ENCODE measurements at regions not wholly inside any gene's neighbourhood (a gene's known extent, or its start where the extent isn't known, plus 50 kb on each side); places are given as distances from the start of the nearest gene placed in this dataset.

GRCh38 chr13:82438320-82438719 lies 1444.0 kb downstream of the SLITRK1 start:
- H3K79me2 ChIP-seq (ENCODE audit: insufficient read depth, low read length), result no peaks in the 10 kb centered on the region
- H4K20me1 ChIP-seq (ENCODE audit: insufficient read depth, low read length), result no peaks in the 10 kb centered on the region
- intact Hi-C loops (cut with micrococcal nuclease), result no loop called here
- Mint-ChIP-seq H3K36me3 (no peaks in the 10 kb centered on the region), H3K27me3 (ENCODE audit: low read depth in 3 of 3) (no peaks in the 10 kb centered on the region), H3K27ac (no peak overlapping the region), H3K9me3 (peaks cover 2 to 16% (median 8%) of the 10 kb centered on the region in 7 donors), H3K4me3 (no peak overlapping the region), H3K4me1 (peaks cover 7% of the 10 kb centered on the region)
- no peak overlapping the region for H3K4me2 ChIP-seq (replicated peaks; ENCODE audit: extremely low read depth, low read length, poor library complexity, severe bottlenecking)
- H2AFZ ChIP-seq (ENCODE audit: insufficient read depth, low read depth, low read length, poor library complexity, severe bottlenecking), result no peak overlapping the region
- H3K27ac ChIP-seq (ENCODE audit: low read depth in 1 of 2, low read length in 2 of 2), result no peak overlapping the region
- H3K9ac ChIP-seq (ENCODE audit: insufficient read depth, low read length, poor library complexity, severe bottlenecking), result no peak overlapping the region
- no peaks in the 10 kb centered on the region for H3K36me3 ChIP-seq (replicated peaks in 1 of 2; ENCODE audit: control insufficient read depth in 1 of 2, insufficient read depth in 2 of 2, low read length in 2 of 2)
- peaks cover 8 to 14% of the 10 kb centered on the region in 2 donors for H3K9me3 ChIP-seq (replicated peaks in 1 of 2; ENCODE audit: control insufficient read depth in 1 of 2, insufficient read depth in 1 of 2, low read length in 2 of 2)
- TF ChIP-seq, protein P1, sequence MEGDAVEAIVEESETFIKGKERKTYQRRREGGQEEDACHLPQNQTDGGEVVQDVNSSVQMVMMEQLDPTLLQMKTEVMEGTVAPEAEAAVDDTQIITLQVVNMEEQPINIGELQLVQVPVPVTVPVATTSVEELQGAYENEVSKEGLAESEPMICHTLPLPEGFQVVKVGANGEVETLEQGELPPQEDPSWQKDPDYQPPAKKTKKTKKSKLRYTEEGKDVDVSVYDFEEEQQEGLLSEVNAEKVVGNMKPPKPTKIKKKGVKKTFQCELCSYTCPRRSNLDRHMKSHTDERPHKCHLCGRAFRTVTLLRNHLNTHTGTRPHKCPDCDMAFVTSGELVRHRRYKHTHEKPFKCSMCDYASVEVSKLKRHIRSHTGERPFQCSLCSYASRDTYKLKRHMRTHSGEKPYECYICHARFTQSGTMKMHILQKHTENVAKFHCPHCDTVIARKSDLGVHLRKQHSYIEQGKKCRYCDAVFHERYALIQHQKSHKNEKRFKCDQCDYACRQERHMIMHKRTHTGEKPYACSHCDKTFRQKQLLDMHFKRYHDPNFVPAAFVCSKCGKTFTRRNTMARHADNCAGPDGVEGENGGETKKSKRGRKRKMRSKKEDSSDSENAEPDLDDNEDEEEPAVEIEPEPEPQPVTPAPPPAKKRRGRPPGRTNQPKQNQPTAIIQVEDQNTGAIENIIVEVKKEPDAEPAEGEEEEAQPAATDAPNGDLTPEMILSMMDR (IDR thresholded peaks at IDR 0.05), result no peak
- no peaks in the 10 kb centered on the region for H3K4me1 ChIP-seq (ENCODE audit: control insufficient read depth in 1 of 2, insufficient read depth in 2 of 2, low read length in 2 of 2)
- WGBS (ENCODE audit: insufficient coverage), result 67% methylated on average over 1 of the region's 1 CpG
- no peak overlapping the region for H3K4me3 ChIP-seq (replicated peaks in 1 of 3; ENCODE audit: low read depth in 2 of 3, low read length in 3 of 3)
- H3K27me3 ChIP-seq (ENCODE audit: control insufficient read depth in 2 of 2, insufficient read depth in 2 of 2, low read length in 2 of 2), result no peaks in the 10 kb centered on the region
- no peak for DNase-seq

DNA sequence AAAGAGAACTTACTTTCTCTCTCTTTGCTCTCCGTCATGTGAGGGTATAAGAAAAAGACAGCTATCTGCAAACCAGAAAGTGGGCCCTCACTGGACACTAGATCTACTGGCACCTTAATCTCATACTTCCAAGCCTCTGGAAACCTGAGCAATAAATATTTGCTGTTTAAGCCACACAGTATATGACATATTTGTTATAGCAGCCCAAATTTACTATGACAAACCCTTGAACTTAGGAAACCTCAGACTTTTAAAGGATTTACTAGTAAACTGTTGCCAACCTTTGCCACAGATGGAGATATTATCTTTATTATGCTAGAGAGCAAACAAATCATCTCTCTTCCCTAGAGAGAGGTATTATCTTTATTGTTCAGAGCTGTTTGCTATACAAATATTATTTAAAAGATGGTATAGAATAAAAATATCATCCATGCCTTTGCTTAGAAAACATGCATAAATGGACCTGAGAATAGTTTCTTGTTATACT lies 1446.1 kb downstream of the SLITRK1 start:
- no peaks in the 10 kb centered on the region for H3K4me1 ChIP-seq (ENCODE audit: control insufficient read depth in 1 of 2, insufficient read depth in 2 of 2, low read length in 2 of 2)

More for the DNA sequence above, 1446.1 kb downstream of the SLITRK1 start:
- Histone ChIP-seq H3K79me2 (ENCODE audit: insufficient read depth, low read length) (no peaks in the 10 kb centered on the region), H3K36me3 (replicated peaks in 1 of 2; ENCODE audit: control insufficient read depth in 1 of 2, insufficient read depth in 2 of 2, low read length in 2 of 2) (no peaks in the 10 kb centered on the region), H3K27me3 (ENCODE audit: control insufficient read depth in 2 of 2, insufficient read depth in 2 of 2, low read length in 2 of 2) (no peaks in the 10 kb centered on the region), H2AFZ (ENCODE audit: insufficient read depth, low read depth, low read length, poor library complexity, severe bottlenecking) (no peak overlapping the region), H3K4me3 (replicated peaks in 1 of 3; ENCODE audit: low read depth in 2 of 3, low read length in 3 of 3) (no peak overlapping the region), H3K4me2 (replicated peaks; ENCODE audit: extremely low read depth, low read length, poor library complexity, severe bottlenecking) (no peak overlapping the region), H3K27ac (ENCODE audit: low read depth in 1 of 2, low read length in 2 of 2) (no peak overlapping the region), H4K20me1 (ENCODE audit: insufficient read depth, low read length) (no peaks in the 10 kb centered on the region), H3K9me3 (replicated peaks in 1 of 2; ENCODE audit: control insufficient read depth in 1 of 2, insufficient read depth in 1 of 2, low read length in 2 of 2) (peaks cover 8 to 14% of the 10 kb centered on the region in 2 donors), H3K9ac (ENCODE audit: insufficient read depth, low read length, poor library complexity, severe bottlenecking) (no peak overlapping the region)
- Mint-ChIP-seq H3K4me3 (no peak overlapping the region), H3K27me3 (ENCODE audit: low read depth in 3 of 3) (no peaks in the 10 kb centered on the region), H3K36me3 (no peaks in the 10 kb centered on the region), H3K9me3 (peaks cover 2 to 11% (median 8%) of the 10 kb centered on the region in 7 donors), H3K27ac (no peak overlapping the region), H3K4me1 (peaks cover 7% of the 10 kb centered on the region)
- TF ChIP-seq, protein P1 (IDR thresholded peaks at IDR 0.05), result no peak
- no peak for DNase-seq
- intact Hi-C loops (cut with micrococcal nuclease), result no loop called here
- WGBS (ENCODE audit: insufficient coverage), result no CpG with 5 or more reads among the region's 1 CpG

Measured in CD14-positive monocyte (primary cell).